ENCODE measurements at regions not wholly inside any gene's neighbourhood (a gene's known extent, or its start where the extent isn't known, plus 50 kb on each side); places are given as distances from the start of the nearest gene placed in this dataset.

GRCh38 chr2:128701418-128701817, 382.8 kb upstream of the HS6ST1 start:
- no peak for DNase-seq (ENCODE audit: low read depth in 4 of 4, low spot score in 3 of 4)

- DNase-seq (ENCODE audit: low read depth in 4 of 4, low spot score in 3 of 4), result no peak
These were observed 383.9 kb upstream of the HS6ST1 start for GRCh38 chr2:128702616-128703015.

DNA sequence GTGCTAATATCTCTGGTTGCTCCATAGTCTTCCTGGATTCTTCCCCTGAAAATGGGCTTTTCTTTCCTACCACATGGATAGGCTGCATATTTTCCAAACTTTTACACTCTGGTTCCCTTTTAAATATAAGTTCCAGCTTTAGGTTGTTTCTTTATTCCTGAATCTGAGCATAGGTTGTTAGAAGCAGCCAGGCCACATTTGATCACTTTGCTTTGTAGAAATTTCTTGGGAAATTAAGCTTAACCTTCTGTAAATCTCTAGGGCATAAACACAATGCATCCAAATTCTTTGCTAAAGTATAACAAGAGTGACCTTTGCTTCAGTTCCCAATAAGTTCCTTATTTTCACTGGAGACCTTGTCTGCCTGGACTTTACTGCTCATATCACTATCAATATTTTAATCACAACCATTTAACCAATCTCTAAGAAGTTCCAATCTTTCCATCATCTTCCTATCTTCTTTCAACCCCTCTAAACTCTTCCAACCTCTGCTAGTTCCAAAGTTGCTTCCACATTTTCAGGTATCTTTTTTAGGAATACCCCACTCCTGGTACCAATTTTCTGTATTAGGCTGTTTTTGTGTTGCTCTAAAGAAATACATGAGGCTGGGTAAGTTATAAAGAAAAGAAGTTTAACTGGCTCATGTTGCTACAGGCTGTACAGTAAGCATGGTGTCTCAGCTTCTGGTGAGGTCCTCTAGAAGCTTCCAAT, 389.6 kb upstream of the HS6ST1 start:
- DNase-seq (ENCODE audit: low read depth in 4 of 4, low spot score in 3 of 4), result no peak

DNA sequence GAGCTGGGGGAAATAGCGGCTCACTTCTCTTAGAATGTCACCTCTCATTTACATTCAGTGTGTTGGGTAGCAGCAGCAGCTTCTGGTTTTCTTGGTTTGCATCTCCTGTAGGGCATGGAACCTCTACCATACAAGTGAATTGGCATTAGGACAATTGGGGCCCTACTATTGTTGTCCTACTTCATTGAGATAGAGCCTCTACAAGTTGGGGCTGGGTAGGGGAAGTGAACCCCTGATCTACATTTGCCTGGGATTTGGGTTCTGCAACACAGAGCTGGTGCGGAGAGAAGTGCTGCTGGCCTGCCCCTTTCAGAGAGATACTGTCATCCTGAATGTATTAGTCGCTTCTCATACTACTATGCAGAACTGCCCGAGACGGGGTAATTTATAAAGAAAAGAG, 391.6 kb upstream of the HS6ST1 start:
- DNase-seq (ENCODE audit: low read depth in 4 of 4, low spot score in 3 of 4), result no peak

- no peak for DNase-seq (ENCODE audit: low read depth in 4 of 4, low spot score in 3 of 4)
These were observed 392.1 kb upstream of the HS6ST1 start for GRCh38 chr2:128710729-128711128.

GRCh38 chr2:128714285-128714684, 395.6 kb upstream of the HS6ST1 start:
- DNase-seq (ENCODE audit: low read depth in 4 of 4, low spot score in 3 of 4), result no peak

DNA sequence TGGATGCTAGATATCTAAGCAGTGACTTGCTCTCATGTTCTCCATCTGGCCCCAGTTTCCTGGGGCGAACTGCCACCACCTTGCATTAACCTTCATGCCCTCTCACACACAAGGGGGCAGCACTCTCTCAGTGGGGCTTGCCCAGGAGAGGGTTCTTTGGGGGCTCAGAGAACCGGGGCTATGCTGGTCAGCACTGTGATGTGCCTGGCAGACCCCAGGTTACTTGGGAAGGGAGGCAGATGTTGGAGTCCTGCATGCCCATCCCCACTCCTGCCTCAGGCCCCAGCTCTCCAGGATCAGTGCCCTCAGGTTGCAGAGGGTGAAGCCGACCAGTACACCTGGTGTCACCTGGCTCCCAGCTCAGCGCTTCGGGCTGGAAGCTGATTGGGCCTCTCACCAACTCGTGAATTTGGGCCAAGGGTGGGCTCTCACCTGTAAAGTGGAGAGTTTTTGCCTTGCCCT, 396.2 kb upstream of the HS6ST1 start:
- no peak for DNase-seq (ENCODE audit: low read depth in 4 of 4, low spot score in 3 of 4)

DNA sequence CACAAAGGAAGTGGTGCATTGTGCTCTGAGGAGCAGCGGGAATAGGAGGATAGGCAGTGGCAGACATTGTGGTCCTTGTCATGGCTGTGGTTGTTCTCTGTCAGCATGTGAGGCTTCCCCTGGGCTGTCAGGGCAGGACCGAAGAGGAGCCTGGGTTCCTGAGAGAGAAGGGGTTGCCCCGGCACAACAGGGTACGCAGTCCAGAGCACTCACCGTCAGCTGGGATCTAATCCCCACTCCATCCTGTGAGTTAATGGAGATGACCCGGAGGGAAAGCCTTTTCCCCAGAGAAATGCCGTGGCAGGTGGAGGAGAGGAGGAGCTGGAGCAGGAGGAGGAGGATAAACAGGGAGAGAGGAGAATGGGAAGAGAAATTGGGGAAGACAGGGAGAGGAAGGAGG, 396.7 kb upstream of the HS6ST1 start:
- DNase-seq (ENCODE audit: low read depth in 4 of 4, low spot score in 3 of 4), result no peak

DNA sequence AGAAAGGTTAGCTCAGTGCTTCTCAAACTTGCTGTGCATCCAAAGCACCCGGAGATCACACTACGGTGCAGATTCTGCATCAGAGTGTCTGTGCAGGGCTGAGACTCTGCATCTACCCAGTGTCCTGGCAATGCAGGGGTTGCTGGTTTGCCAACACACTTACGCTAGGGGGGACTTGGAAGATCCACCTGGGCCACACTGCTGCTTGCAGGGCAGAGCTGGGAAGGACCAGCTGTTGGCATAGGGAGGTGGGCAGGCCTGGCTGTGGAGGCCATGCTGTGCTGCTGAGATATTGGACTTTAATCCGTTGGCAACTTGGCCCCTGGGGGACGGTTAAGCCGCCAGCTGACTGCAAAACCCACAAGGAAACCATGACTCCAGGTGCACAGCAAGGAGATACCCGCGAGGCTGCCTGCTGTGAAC, 397.6 kb upstream of the HS6ST1 start:
- no peak for DNase-seq (ENCODE audit: low read depth in 4 of 4, low spot score in 3 of 4)

GRCh38 chr2:128717758-128718710, 399.4 kb upstream of the HS6ST1 start:
- DNase-seq (ENCODE audit: low read depth in 4 of 4, low spot score in 3 of 4), result no peak

DNA sequence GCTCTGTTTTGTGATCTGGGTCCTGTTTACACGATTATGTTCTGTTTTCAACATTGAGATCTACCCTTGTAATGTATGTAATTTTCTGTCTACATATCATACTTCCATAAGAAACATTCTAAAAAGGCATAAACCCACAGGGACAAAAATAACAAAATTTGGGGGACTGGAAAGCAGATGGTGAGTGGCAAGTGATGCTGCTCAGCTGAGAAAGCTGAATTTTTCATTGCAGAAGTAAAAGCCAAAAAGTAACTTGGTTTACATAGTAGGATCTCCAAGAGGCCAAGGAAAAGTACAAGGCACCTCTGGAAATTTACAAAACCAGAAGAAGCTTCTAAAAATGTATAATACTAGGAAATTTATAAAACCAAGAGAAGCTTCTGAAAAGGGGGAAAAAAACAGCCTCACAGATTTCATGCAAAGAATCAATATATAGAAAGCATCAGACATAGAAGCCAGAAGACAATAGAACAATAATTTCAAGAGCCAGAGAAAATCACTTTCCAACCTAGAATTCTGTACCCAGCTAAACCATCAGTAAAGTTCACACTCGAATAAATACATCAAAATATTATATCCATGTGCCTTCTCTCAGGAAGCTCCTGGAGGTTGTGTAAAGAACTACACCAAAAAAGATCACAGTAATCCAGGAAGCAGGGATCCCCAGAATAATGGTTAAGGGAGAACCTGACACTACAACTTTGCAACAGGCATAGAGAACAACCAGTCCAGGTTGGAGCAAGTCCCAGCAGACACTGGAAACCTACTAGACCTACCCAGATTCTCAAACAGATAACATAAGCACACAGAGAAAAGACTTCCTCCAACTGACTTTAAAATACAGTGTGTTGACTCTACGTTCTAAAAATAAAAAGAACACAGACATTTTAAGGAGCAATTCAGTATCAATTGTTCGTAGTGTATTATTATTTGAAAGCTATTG, 401.7 kb upstream of the HS6ST1 start:
- DNase-seq (ENCODE audit: low read depth in 4 of 4, low spot score in 3 of 4), result no peak

DNA sequence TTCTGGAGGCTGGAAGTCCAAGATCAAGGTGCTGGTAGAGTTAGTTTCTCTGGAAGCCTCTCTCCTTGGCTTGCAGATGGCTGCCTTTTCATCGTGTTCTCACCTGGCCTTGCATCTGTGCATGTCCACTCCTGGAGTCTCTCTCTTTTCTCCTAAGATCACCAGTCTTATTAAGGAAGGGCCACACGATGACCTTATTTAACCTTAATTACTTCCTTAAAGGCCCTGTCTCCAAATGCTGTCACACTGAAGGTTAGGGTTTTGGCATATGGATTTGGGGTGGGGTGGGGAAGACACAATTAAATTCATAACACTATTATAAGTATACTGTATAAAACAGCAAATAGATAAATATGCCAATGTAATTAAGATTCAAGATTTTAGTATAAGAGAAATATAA, 402.4 kb upstream of the HS6ST1 start:
- no peak for DNase-seq (ENCODE audit: low read depth in 4 of 4, low spot score in 3 of 4)

GRCh38 chr2:128722489-128722888, 403.8 kb upstream of the HS6ST1 start:
- no peak for DNase-seq (ENCODE audit: low read depth in 4 of 4, low spot score in 3 of 4)

DNA sequence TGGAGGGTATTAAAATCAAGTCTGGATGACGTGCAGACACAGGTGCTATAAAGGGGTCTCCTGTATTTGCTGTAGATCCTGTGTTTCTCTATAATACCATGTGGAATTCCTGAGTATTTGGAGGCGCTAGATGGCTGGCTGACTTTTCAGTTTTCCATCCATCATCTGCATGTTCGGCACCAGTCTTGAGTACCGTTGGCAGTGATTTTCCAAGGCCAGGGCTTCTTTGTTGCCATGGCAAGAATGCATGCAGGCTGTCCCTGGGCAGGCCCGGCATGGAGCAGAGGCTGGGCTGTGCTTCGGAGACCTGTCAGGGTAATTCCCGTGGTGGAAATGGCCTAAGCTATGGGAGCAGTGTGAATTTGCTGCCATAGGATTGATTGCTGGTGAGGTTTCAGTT, 405.9 kb upstream of the HS6ST1 start:
- no peak for DNase-seq (ENCODE audit: low read depth in 4 of 4, low spot score in 3 of 4)

DNA sequence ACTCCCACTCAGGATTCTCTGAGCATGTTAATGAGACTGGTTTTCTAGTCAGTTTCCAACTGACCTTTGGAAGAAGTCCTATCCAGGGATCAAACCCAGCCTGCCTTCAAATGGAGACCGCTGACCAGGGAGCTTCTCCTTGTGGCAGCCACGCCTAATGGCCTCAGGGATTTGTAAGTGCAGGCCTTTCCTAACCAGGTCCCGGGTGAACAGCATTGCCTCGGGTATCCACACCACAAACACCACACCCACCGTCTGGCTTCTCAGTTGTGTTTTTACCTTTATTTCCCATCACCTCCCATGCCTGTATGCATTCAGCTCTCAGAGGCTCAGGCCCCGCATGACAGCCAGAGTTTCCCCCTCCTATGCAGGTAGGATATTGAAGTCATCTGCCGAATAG, 406.3 kb upstream of the HS6ST1 start:
- no peak for DNase-seq (ENCODE audit: low read depth in 4 of 4, low spot score in 3 of 4)

GRCh38 chr2:128726236-128726635, 407.6 kb upstream of the HS6ST1 start:
- no peak for DNase-seq (ENCODE audit: low read depth in 4 of 4, low spot score in 3 of 4)

- no peak for DNase-seq (ENCODE audit: low read depth in 4 of 4, low spot score in 3 of 4)
These were observed 408.2 kb upstream of the HS6ST1 start for GRCh38 chr2:128726911-128727310.

DNA sequence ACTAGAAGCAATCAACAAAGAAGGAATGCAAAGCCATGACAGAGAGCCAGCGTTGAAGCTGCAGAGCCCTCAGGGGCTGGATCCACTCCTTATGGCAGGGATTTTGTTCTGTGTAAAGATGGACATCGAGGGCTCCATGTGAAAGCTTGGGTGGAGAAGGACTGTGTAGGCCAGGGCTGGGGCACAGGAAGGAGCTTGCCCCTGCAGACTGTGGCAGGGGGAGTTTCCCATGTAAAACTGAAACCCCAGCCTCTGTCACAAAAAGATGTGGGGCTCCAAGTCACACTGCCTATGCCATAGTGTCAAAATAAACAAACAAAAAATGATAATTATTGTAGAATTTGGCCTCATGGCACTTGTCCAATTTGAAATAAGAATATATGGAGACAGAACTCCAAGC, 408.7 kb upstream of the HS6ST1 start:
- no peak for DNase-seq (ENCODE audit: low read depth in 4 of 4, low spot score in 3 of 4)

DNA sequence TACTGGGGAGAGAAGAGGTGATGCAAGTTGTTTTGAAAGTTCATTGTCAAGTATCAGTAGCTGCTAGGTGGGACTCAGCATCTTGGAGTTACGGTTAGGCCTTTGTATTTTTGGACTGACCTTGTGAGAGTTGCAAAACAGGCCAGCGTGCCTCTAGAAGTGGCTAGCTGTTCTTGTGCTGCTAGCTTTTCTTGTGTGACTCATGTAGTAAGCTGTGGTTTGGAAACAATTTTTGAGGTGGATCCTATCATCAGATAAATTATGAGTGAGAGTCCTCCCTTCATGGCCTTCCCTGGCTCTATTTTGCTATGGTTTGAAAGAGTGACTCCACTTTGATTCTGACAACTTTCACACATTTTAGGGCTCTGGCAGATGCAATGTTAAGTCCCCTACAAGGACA, 409.2 kb upstream of the HS6ST1 start:
- DNase-seq (ENCODE audit: low read depth in 4 of 4, low spot score in 3 of 4), result no peak

- DNase-seq (ENCODE audit: low read depth in 4 of 4, low spot score in 3 of 4), result no peak
These were observed 410.4 kb upstream of the HS6ST1 start for GRCh38 chr2:128729051-128729450.
